ENCODE measurements at regions not wholly inside any gene's neighbourhood (a gene's known extent, or its start where the extent isn't known, plus 50 kb on each side); places are given as distances from the start of the nearest gene placed in this dataset.

GRCh38 chr4:56185901-56186300 is 201.4 kb downstream of the AASDH start:
- no peak for DNase-seq (ENCODE audit: low read depth in 1 of 2, low spot score in 1 of 2)
- no peak overlapping the region for H3K4me3 ChIP-seq (replicated peaks; ENCODE audit: insufficient read depth, low read length)
- no peak overlapping the region for H3K27ac ChIP-seq (replicated peaks)
- H3K27me3 ChIP-seq (ENCODE audit: insufficient read depth, poor library complexity, severe bottlenecking), result no peaks in the 10 kb centered on the region
- TF ChIP-seq SPI1 (IDR thresholded peaks at IDR 0.05; ENCODE audit: borderline replicate concordance, low read depth) (no peak), CTCF (IDR thresholded peaks at IDR 0.05; ENCODE audit: insufficient read depth, low read length) (no peak), REST (IDR thresholded peaks at IDR 0.05; ENCODE audit: insufficient replicate concordance, low read depth) (no peak), GABPA (IDR thresholded peaks at IDR 0.05; ENCODE audit: low read depth) (no peak), POLR2AphosphoS5 (IDR thresholded peaks at IDR 0.05; ENCODE audit: low read depth) (no peak)

- Histone ChIP-seq H3K27ac (replicated peaks) (no peak overlapping the region), H3K27me3 (ENCODE audit: insufficient read depth, poor library complexity, severe bottlenecking) (no peaks in the 10 kb centered on the region), H3K4me3 (replicated peaks; ENCODE audit: insufficient read depth, low read length) (no peak overlapping the region)
- TF ChIP-seq SPI1 (IDR thresholded peaks at IDR 0.05; ENCODE audit: borderline replicate concordance, low read depth) (no peak), REST (IDR thresholded peaks at IDR 0.05; ENCODE audit: insufficient replicate concordance, low read depth) (no peak), GABPA (IDR thresholded peaks at IDR 0.05; ENCODE audit: low read depth) (no peak), CTCF (IDR thresholded peaks at IDR 0.05; ENCODE audit: insufficient read depth, low read length) (no peak), POLR2AphosphoS5 (IDR thresholded peaks at IDR 0.05; ENCODE audit: low read depth) (no peak)
- DNase-seq (ENCODE audit: low read depth in 1 of 2, low spot score in 1 of 2), result no peak
Measured at GRCh38 chr4:56184214-56184613, 203.1 kb downstream of the AASDH start.

- Histone ChIP-seq H3K27ac (replicated peaks) (no peak overlapping the region), H3K4me3 (replicated peaks; ENCODE audit: insufficient read depth, low read length) (no peak overlapping the region), H3K27me3 (ENCODE audit: insufficient read depth, poor library complexity, severe bottlenecking) (no peaks in the 10 kb centered on the region)
- TF ChIP-seq SPI1 (IDR thresholded peaks at IDR 0.05; ENCODE audit: borderline replicate concordance, low read depth), result no peak
- no peak for TF ChIP-seq POLR2AphosphoS5 (IDR thresholded peaks at IDR 0.05; ENCODE audit: low read depth)
- TF ChIP-seq CTCF (IDR thresholded peaks at IDR 0.05; ENCODE audit: insufficient read depth, low read length), result no peak
- TF ChIP-seq REST (IDR thresholded peaks at IDR 0.05; ENCODE audit: insufficient replicate concordance, low read depth), result no peak
- no peak for DNase-seq (ENCODE audit: low read depth in 1 of 2, low spot score in 1 of 2)
Measured at GRCh38 chr4:56183344-56183959, 203.8 kb downstream of the AASDH start.
